SK-N-SH (cell line): ENCODE measurements at regions not wholly inside any gene's neighbourhood (a gene's known extent, or its start where the extent isn't known, plus 50 kb on each side); places are given as distances from the start of the nearest gene placed in this dataset.

Experiments
- MAX ChIP-seq: IDR thresholded peaks from 2 replicates; pipeline ENCODE4 v1.4.0; 2012; ENCODE audit warnings: low read depth
- POLR2AphosphoS5 ChIP-seq: IDR thresholded peaks from 2 replicates; pipeline ENCODE4 v1.6.1; 2012; ENCODE audit warnings: low read depth, low read length
- REST ChIP-seq: IDR thresholded peaks from 2 replicates; pipeline ENCODE4 v1.6.1; 2012; ENCODE audit warnings: mild to moderate bottlenecking, low read depth, low read length, moderate library complexity
- SIN3A ChIP-seq: IDR thresholded peaks from 2 replicates; pipeline ENCODE4 v1.6.1; 2012; ENCODE audit warnings: low read depth, mild to moderate bottlenecking, low read length, moderate library complexity, borderline replicate concordance
- YY1 ChIP-seq: IDR thresholded peaks from 2 replicates; pipeline ENCODE4 v1.4.0; 2012; ENCODE audit warnings: low read depth, mild to moderate bottlenecking
- TF ChIP-seq, protein P1 (sequence below): fragments of 200-600 bp; sonication (generic); IDR thresholded peaks from 2 replicates; pipeline ENCODE4 v1.6.1; 2017; ENCODE audit warnings: antibody characterized with exemption, mild to moderate bottlenecking, moderate library complexity
- TF ChIP-seq, protein P2 (sequence below): fragments of 150-350 bp; IDR thresholded peaks from 2 replicates; pipeline ENCODE4 v1.6.1; 2017; ENCODE audit warnings: antibody characterized with exemption, low read length, low read depth, borderline replicate concordance

GRCh38 chr6:22899426-22899825 lies 330.1 kb downstream of the HDGFL1 start:
- no peak for TF ChIP-seq SIN3A
- TF ChIP-seq, protein P1, sequence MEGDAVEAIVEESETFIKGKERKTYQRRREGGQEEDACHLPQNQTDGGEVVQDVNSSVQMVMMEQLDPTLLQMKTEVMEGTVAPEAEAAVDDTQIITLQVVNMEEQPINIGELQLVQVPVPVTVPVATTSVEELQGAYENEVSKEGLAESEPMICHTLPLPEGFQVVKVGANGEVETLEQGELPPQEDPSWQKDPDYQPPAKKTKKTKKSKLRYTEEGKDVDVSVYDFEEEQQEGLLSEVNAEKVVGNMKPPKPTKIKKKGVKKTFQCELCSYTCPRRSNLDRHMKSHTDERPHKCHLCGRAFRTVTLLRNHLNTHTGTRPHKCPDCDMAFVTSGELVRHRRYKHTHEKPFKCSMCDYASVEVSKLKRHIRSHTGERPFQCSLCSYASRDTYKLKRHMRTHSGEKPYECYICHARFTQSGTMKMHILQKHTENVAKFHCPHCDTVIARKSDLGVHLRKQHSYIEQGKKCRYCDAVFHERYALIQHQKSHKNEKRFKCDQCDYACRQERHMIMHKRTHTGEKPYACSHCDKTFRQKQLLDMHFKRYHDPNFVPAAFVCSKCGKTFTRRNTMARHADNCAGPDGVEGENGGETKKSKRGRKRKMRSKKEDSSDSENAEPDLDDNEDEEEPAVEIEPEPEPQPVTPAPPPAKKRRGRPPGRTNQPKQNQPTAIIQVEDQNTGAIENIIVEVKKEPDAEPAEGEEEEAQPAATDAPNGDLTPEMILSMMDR: no peak
- TF ChIP-seq, protein P2, sequence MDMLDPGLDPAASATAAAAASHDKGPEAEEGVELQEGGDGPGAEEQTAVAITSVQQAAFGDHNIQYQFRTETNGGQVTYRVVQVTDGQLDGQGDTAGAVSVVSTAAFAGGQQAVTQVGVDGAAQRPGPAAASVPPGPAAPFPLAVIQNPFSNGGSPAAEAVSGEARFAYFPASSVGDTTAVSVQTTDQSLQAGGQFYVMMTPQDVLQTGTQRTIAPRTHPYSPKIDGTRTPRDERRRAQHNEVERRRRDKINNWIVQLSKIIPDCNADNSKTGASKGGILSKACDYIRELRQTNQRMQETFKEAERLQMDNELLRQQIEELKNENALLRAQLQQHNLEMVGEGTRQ: no peak
- no peak for TF ChIP-seq POLR2AphosphoS5
- TF ChIP-seq YY1: no peak
- TF ChIP-seq REST: no peak
- no peak for TF ChIP-seq MAX
